Dermis blood vessel endothelial cell (primary cell): ENCODE measurements at regions not wholly inside any gene's neighbourhood (a gene's known extent, or its start where the extent isn't known, plus 50 kb on each side); places are given as distances from the start of the nearest gene placed in this dataset.

Source experiments
- DNase-seq: peaks from one replicate; pipeline ENCODE4 v3.0.0; 2010

GRCh38 chr5:135234666-135235401 lies 164.2 kb downstream of the MACROH2A1 start:
- DNase-seq, result no peak

GRCh38 chr5:135234242-135234641 lies 164.8 kb downstream of the MACROH2A1 start:
- DNase-seq, result no peak

- no peak for DNase-seq
These were observed 165.6 kb downstream of the MACROH2A1 start for GRCh38 chr5:135233477-135233876.

- DNase-seq, result no peak
These were observed 166.1 kb downstream of the MACROH2A1 start for GRCh38 chr5:135232958-135233357.

GRCh38 chr5:135231289-135231688 lies 167.7 kb downstream of the MACROH2A1 start:
- no peak for DNase-seq

GRCh38 chr5:135230251-135230925 lies 168.6 kb downstream of the MACROH2A1 start:
- DNase-seq, result no peak

GRCh38 chr5:135229679-135230132 lies 169.3 kb downstream of the MACROH2A1 start:
- DNase-seq, result no peak

- no peak for DNase-seq
These were observed 169.9 kb downstream of the MACROH2A1 start for GRCh38 chr5:135229122-135229521.

GRCh38 chr5:135228222-135228621 lies 170.8 kb downstream of the MACROH2A1 start:
- no peak for DNase-seq

GRCh38 chr5:135227064-135228022 lies 171.7 kb downstream of the MACROH2A1 start:
- no peak for DNase-seq

GRCh38 chr5:135225856-135226560 lies 173.0 kb downstream of the MACROH2A1 start:
- no peak for DNase-seq

GRCh38 chr5:135223891-135224625 lies 175.0 kb downstream of the MACROH2A1 start:
- DNase-seq, result no peak

- no peak for DNase-seq
These were observed 175.6 kb downstream of the MACROH2A1 start for GRCh38 chr5:135223404-135223803.

GRCh38 chr5:135222771-135223170 lies 176.3 kb downstream of the MACROH2A1 start:
- no peak for DNase-seq

GRCh38 chr5:135222171-135222681 lies 176.8 kb downstream of the MACROH2A1 start:
- DNase-seq, result no peak

- DNase-seq, result no peak
These were observed 177.3 kb downstream of the MACROH2A1 start for GRCh38 chr5:135221696-135222095.

GRCh38 chr5:135221187-135221473 lies 177.9 kb downstream of the MACROH2A1 start:
- no peak for DNase-seq

GRCh38 chr5:135220394-135221186 lies 178.4 kb downstream of the MACROH2A1 start:
- DNase-seq, result no peak

GRCh38 chr5:135219868-135220267 lies 179.2 kb downstream of the MACROH2A1 start:
- DNase-seq, result no peak

- DNase-seq, result no peak
These were observed 180.1 kb downstream of the MACROH2A1 start for GRCh38 chr5:135218790-135219568.
